ENCODE measurements at regions not wholly inside any gene's neighbourhood (a gene's known extent, or its start where the extent isn't known, plus 50 kb on each side); places are given as distances from the start of the nearest gene placed in this dataset.

- TF ChIP-seq CTCF (conservative IDR thresholded peaks at IDR 0.05; ENCODE audit: low read length), result no peak
- TF ChIP-seq EZH2phosphoT487 (IDR thresholded peaks at IDR 0.05; ENCODE audit: borderline replicate concordance), result no peak
Measured at GRCh38 chr13:85700906-85701305, 98.3 kb downstream of the SLITRK6 start.
